GM19467 (cell line): ENCODE measurements at regions not wholly inside any gene's neighbourhood (a gene's known extent, or its start where the extent isn't known, plus 50 kb on each side); places are given as distances from the start of the nearest gene placed in this dataset.
"Not testable (repeated sequence)": the region's sequence is repeated elsewhere in the genome, so short reads cannot be mapped to it uniquely, and the experiment has no call there.

Source experiments
- ATAC-seq: cut with Tn5 transposase; IDR thresholded peaks from one replicate; pipeline ENCODE4 v1.9.1; 2021; ENCODE audit warnings: mild to moderate bottlenecking, moderate library complexity; ENCODE audit not compliant: unreplicated experiment

- ATAC-seq: not testable (repeated sequence)
Measured at GRCh38 chr16:21333683-21334082, 55.6 kb upstream of the CRYM start.
